Neuronal stem cell (in vitro differentiated cells): ENCODE measurements at regions not wholly inside any gene's neighbourhood (a gene's known extent, or its start where the extent isn't known, plus 50 kb on each side); places are given as distances from the start of the nearest gene placed in this dataset.

ENCODE experiments used
- DNase-seq: peaks from one replicate; pipeline ENCODE4 v3.0.0-alpha.2; 2013; ENCODE audit warnings: low spot score
- H2AFZ ChIP-seq: one replicate; pipeline ENCODE4 v1.6.1; 2013; ENCODE audit warnings: mild to moderate bottlenecking, low read length, inconsistent platforms
- H2AK5ac ChIP-seq: 2 replicates; pipeline ENCODE4 v1.6.1; 2013; ENCODE audit warnings: low read depth, mild to moderate bottlenecking, inconsistent platforms, low read length, moderate library complexity, mixed read lengths
- H2BK120ac ChIP-seq: 2 replicates; pipeline ENCODE4 v1.6.1; 2013; ENCODE audit warnings: low read depth, mild to moderate bottlenecking, inconsistent platforms, low read length, moderate library complexity, mixed read lengths
- H2BK12ac ChIP-seq: one replicate; pipeline ENCODE4 v1.6.1; 2013; ENCODE audit warnings: low read length, inconsistent platforms
- H2BK15ac ChIP-seq: 2 replicates; pipeline ENCODE4 v1.6.1; 2013; ENCODE audit warnings: mild to moderate bottlenecking, low read length, inconsistent platforms, mixed read lengths
- H2BK5ac ChIP-seq: one replicate; pipeline ENCODE4 v1.6.1; 2013; ENCODE audit warnings: inconsistent platforms, mild to moderate bottlenecking, low read length, moderate library complexity
- H3K14ac ChIP-seq: one replicate; pipeline ENCODE4 v1.6.1; 2013; ENCODE audit warnings: low read length, inconsistent platforms
- H3K18ac ChIP-seq: 2 replicates; pipeline ENCODE4 v1.6.1; 2013; ENCODE audit warnings: low read length, inconsistent platforms
- H3K23ac ChIP-seq: 2 replicates; pipeline ENCODE4 v1.6.1; 2013; ENCODE audit warnings: low read depth, mild to moderate bottlenecking, mixed read lengths, low read length, inconsistent platforms; ENCODE audit not compliant: poor library complexity
- H3K27ac ChIP-seq: replicated peaks from 3 replicates; pipeline ENCODE4 v1.5.1; 2013; ENCODE audit warnings: low read length, inconsistent platforms
- H3K27me3 ChIP-seq, 3 experiments: 2 replicates each; pipeline ENCODE4 v1.6.1; 2013; ENCODE audit warnings: low read length in 3 of 3, mild to moderate bottlenecking in 2 of 3, inconsistent platforms in 1 of 3, low read depth in 1 of 3, mixed read lengths in 1 of 3, moderate library complexity in 1 of 3; ENCODE audit not compliant: control insufficient read depth in 3 of 3, insufficient read depth in 3 of 3
- H3K36me3 ChIP-seq, 2 donors: replicated peaks in 1 of 2; 2 replicates each; pipeline ENCODE4 v1.6.1; 2013; ENCODE audit warnings: low read length in 2 of 2; ENCODE audit not compliant: control insufficient read depth in 2 of 2, insufficient read depth in 2 of 2
- H3K4ac ChIP-seq: 2 replicates; pipeline ENCODE4 v1.6.1; 2013; ENCODE audit warnings: inconsistent platforms, mild to moderate bottlenecking, low read length, moderate library complexity
- H3K4me1 ChIP-seq, 2 donors: 1 replicate in 1 of 2; 2 replicates in 1 of 2; pipeline ENCODE4 v1.6.1; 2013; ENCODE audit warnings: low read length in 2 of 2, low read depth in 1 of 2; ENCODE audit not compliant: control insufficient read depth in 2 of 2, insufficient read depth in 1 of 2
- H3K4me2 ChIP-seq: one replicate; pipeline ENCODE4 v1.6.1; 2013; ENCODE audit warnings: mild to moderate bottlenecking, low read length, inconsistent platforms; ENCODE audit not compliant: insufficient read depth, poor library complexity, severe bottlenecking
- H3K4me3 ChIP-seq, 2 donors: 2 replicates each; pipeline ENCODE4 v1.5.1; 2013; ENCODE audit warnings: low read length in 2 of 2, mild to moderate bottlenecking in 2 of 2, inconsistent platforms in 1 of 2, moderate library complexity in 1 of 2
- H3K79me1 ChIP-seq: one replicate; pipeline ENCODE4 v1.6.1; 2013; ENCODE audit warnings: low read depth, mild to moderate bottlenecking, inconsistent platforms, low read length, moderate library complexity
- H3K9ac ChIP-seq: one replicate; pipeline ENCODE4 v1.6.1; 2013; ENCODE audit warnings: mild to moderate bottlenecking, low read depth, low read length, inconsistent platforms; ENCODE audit not compliant: poor library complexity
- H3K9me3 ChIP-seq, 2 donors: replicated peaks in 1 of 2; 2 replicates each; pipeline versions ENCODE3 to v1.6.1; 2013; ENCODE audit warnings: low read length in 2 of 2, mild to moderate bottlenecking in 2 of 2, inconsistent platforms in 1 of 2, low read depth in 1 of 2, mixed read lengths in 1 of 2, moderate library complexity in 1 of 2; ENCODE audit not compliant: control insufficient read depth in 2 of 2, insufficient read depth in 1 of 2
- H4K8ac ChIP-seq: one replicate; pipeline ENCODE4 v1.6.1; 2013; ENCODE audit warnings: low read depth, mild to moderate bottlenecking, inconsistent platforms, low read length, moderate library complexity
- H4K91ac ChIP-seq: one replicate; pipeline ENCODE4 v1.6.1; 2013; ENCODE audit warnings: low read length, low read depth, mild to moderate bottlenecking, inconsistent platforms; ENCODE audit not compliant: poor library complexity
- WGBS, 2 donors: extraction: QIAGEN DNeasy Blood & Tissue Kit; methylation state at CpG; one replicate each; pipeline ENCODE4 v1.1.7; 2013; ENCODE audit warnings: missing lambda C conversion rate in 2 of 2, mixed read lengths in 1 of 2; ENCODE audit not compliant: insufficient read length in 2 of 2, insufficient replicate concordance in 1 of 2; ENCODE audit errors: extremely low coverage in 2 of 2; 5-methylcytosine and 5-hydroxymethylcytosine counted together

DNA sequence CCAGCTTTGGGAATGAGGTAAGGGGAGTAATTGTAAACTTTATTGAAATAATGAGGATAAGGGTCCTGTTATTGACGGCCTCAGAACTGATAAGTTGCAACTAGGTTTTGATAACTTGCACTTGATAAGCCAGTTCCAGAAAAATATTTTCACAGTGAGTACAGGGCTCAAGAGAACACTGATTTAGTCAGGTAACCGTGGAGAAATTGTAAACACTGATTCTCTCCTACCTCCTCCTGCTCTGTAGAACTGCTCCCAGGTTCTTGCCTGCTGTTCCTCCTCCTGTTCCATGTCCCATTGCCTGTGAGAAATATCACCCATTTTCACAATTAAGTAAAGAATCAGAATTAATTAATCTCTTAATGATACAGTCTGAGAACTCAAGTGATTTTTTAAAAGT, 55.0 kb upstream of the CXXC4 start:
- H3K4ac ChIP-seq = no peak overlapping the region
- no peak overlapping the region for H3K18ac ChIP-seq
- no peaks in the 10 kb centered on the region for H3K36me3 ChIP-seq
- H3K79me1 ChIP-seq = no peaks in the 10 kb centered on the region
- no peak for DNase-seq
- no peak overlapping the region for H2BK12ac ChIP-seq
- no peak overlapping the region for H2BK5ac ChIP-seq
- no peak overlapping the region for H4K8ac ChIP-seq
- no peak overlapping the region for H3K9ac ChIP-seq
- H2BK120ac ChIP-seq = no peak overlapping the region
- peaks cover 0 to 4% of the 10 kb centered on the region in 2 donors for H3K4me1 ChIP-seq
- H3K27me3 ChIP-seq = no peaks in the 10 kb centered on the region
- H3K4me3 ChIP-seq = no peak overlapping the region
- H2BK15ac ChIP-seq = no peak overlapping the region
- no peak overlapping the region for H3K14ac ChIP-seq
- H3K27ac ChIP-seq = no peak overlapping the region
- H2AFZ ChIP-seq = no peak overlapping the region
- H3K9me3 ChIP-seq = no peaks in the 10 kb centered on the region
- no peak overlapping the region for H4K91ac ChIP-seq
- no peak overlapping the region for H3K4me2 ChIP-seq
- no peak overlapping the region for H3K23ac ChIP-seq
- no peak overlapping the region for H2AK5ac ChIP-seq
- WGBS, 2 donors = no CpG with 5 or more reads among the region's 2 CpGs

DNA sequence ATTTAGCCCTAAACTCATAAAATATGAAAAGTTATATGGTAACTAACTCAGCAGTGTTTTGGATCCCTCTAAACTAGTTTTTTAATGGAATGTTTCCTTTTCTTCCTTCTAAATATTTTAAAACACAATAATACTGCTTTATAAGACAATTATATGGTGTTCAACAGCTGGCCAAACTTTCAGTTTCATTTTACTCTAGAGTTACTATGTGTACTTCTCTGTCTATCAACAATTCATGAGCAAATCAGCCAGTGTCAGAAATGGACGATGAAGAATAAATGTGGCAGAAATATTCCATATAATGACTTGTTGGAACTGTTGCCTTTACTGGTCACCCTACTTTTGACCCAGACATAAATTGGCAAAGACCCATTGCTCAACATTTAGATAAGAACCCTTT, 64.8 kb upstream of the CXXC4 start:
- no peak overlapping the region for H3K27ac ChIP-seq
- no peaks in the 10 kb centered on the region for H3K27me3 ChIP-seq
- H3K9me3 ChIP-seq = no peaks in the 10 kb centered on the region
- no peak overlapping the region for H2AK5ac ChIP-seq
- H3K9ac ChIP-seq = no peak overlapping the region
- no peak overlapping the region for H2BK15ac ChIP-seq
- H4K8ac ChIP-seq = no peak overlapping the region
- H3K18ac ChIP-seq = no peak overlapping the region
- no peak overlapping the region for H2BK5ac ChIP-seq
- no peak overlapping the region for H2BK12ac ChIP-seq
- no peak overlapping the region for H3K4me3 ChIP-seq
- H3K4me1 ChIP-seq = no peaks in the 10 kb centered on the region
- H3K23ac ChIP-seq = no peak overlapping the region
- no CpG with 5 or more reads among the region's 1 CpG for WGBS, 2 donors
- no peak overlapping the region for H2BK120ac ChIP-seq
- H3K4me2 ChIP-seq = no peak overlapping the region
- H4K91ac ChIP-seq = no peak overlapping the region
- no peak overlapping the region for H3K14ac ChIP-seq
- no peak overlapping the region for H2AFZ ChIP-seq
- H3K79me1 ChIP-seq = no peaks in the 10 kb centered on the region
- H3K4ac ChIP-seq = no peak overlapping the region
- H3K36me3 ChIP-seq = no peaks in the 10 kb centered on the region
- DNase-seq = no peak

DNA sequence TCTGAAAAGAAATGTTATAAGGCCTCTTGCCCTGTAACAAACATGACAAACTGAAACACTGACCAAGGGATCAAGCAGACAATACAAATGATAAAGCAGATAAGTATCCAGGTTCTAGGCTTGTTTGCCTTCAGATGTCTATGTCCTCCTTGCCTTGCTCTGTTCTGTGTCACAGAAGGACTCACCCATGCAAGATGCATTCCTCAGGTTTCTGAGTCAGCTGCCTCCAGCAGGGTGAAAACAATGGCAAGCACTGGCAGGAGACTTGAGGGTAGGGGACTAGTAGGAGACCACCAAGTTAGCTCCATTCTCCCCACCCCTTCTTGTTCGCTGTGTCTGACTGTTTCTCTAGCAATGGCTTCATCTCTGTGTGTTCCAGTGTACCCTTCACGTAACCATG, 76.6 kb upstream of the CXXC4 start:
- H3K18ac ChIP-seq = no peak overlapping the region
- H3K9ac ChIP-seq = no peak overlapping the region
- H3K79me1 ChIP-seq = no peaks in the 10 kb centered on the region
- H3K4me3 ChIP-seq = no peak overlapping the region
- no peak overlapping the region for H2BK5ac ChIP-seq
- H3K9me3 ChIP-seq = no peaks in the 10 kb centered on the region
- H3K14ac ChIP-seq = no peak overlapping the region
- no peak overlapping the region for H4K91ac ChIP-seq
- no peak overlapping the region for H3K4me2 ChIP-seq
- peaks cover 0 to 2% of the 10 kb centered on the region in 2 donors for H3K4me1 ChIP-seq
- WGBS, 2 donors = no CpG with 5 or more reads among the region's 2 CpGs
- no peak overlapping the region for H2AK5ac ChIP-seq
- H3K27me3 ChIP-seq = no peaks in the 10 kb centered on the region
- DNase-seq = no peak
- no peaks in the 10 kb centered on the region for H3K36me3 ChIP-seq
- H2BK15ac ChIP-seq = no peak overlapping the region
- no peak overlapping the region for H2BK120ac ChIP-seq
- H4K8ac ChIP-seq = no peak overlapping the region
- no peak overlapping the region for H3K4ac ChIP-seq
- H2AFZ ChIP-seq = no peak overlapping the region
- H2BK12ac ChIP-seq = no peak overlapping the region
- H3K23ac ChIP-seq = no peak overlapping the region
- no peak overlapping the region for H3K27ac ChIP-seq

DNA sequence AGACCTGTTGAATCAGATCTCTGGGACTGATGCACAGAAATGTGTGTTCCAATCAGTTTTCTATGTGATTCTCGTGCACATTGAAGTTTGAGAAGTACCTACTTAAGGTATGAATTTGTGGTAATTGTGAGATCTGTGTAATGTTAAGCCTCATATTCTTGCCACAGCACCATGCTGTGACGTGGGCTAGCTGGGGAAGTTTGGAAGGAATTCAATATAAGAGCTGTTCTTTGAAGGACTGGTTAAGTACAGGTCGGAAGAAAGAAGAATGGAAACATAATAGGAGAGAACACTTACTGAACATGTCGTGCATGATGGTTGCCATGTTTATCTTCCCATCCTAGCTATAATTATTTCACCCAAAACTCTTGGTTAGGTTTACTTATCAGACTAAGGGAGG, 79.7 kb upstream of the CXXC4 start:
- H3K27me3 ChIP-seq = no peaks in the 10 kb centered on the region
- H3K4me2 ChIP-seq = no peak overlapping the region
- H2BK12ac ChIP-seq = no peak overlapping the region
- H3K79me1 ChIP-seq = no peaks in the 10 kb centered on the region
- no peak overlapping the region for H2AK5ac ChIP-seq
- H3K4me1 ChIP-seq = peaks cover 0 to 2% of the 10 kb centered on the region in 2 donors
- H3K4me3 ChIP-seq = no peak overlapping the region
- H3K18ac ChIP-seq = no peak overlapping the region
- WGBS, 2 donors = no CpG with 5 or more reads among the region's 4 CpGs
- no peak overlapping the region for H2AFZ ChIP-seq
- DNase-seq = no peak
- H2BK120ac ChIP-seq = no peak overlapping the region
- no peak overlapping the region for H3K9ac ChIP-seq
- no peak overlapping the region for H3K4ac ChIP-seq
- H3K14ac ChIP-seq = no peak overlapping the region
- no peak overlapping the region for H4K91ac ChIP-seq
- H3K27ac ChIP-seq = no peak overlapping the region
- H3K36me3 ChIP-seq = no peaks in the 10 kb centered on the region
- no peaks in the 10 kb centered on the region for H3K9me3 ChIP-seq
- no peak overlapping the region for H3K23ac ChIP-seq
- H2BK15ac ChIP-seq = no peak overlapping the region
- no peak overlapping the region for H2BK5ac ChIP-seq
- no peak overlapping the region for H4K8ac ChIP-seq
